ENCODE measurements at regions not wholly inside any gene's neighbourhood (a gene's known extent, or its start where the extent isn't known, plus 50 kb on each side); places are given as distances from the start of the nearest gene placed in this dataset.

DNA sequence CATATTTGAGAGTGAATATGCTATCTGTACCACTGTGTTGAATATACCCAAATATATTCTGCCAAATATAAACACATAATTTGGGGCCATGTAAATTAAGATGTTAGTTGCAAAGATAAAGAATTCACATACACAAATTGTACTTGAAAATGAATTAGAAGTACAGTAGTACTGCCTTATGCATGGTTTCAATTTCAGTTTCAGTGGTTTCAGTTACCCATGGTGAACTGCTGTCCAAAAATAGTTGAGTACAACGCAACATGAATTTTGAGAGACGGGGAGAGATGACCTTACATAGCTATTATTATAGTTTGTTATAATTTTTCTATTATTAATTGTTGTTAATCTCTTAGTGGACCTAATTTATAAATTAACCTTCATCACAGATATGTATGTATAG, 1313.0 kb upstream of the FAM98A start:
- DNase-seq: no peak

DNA sequence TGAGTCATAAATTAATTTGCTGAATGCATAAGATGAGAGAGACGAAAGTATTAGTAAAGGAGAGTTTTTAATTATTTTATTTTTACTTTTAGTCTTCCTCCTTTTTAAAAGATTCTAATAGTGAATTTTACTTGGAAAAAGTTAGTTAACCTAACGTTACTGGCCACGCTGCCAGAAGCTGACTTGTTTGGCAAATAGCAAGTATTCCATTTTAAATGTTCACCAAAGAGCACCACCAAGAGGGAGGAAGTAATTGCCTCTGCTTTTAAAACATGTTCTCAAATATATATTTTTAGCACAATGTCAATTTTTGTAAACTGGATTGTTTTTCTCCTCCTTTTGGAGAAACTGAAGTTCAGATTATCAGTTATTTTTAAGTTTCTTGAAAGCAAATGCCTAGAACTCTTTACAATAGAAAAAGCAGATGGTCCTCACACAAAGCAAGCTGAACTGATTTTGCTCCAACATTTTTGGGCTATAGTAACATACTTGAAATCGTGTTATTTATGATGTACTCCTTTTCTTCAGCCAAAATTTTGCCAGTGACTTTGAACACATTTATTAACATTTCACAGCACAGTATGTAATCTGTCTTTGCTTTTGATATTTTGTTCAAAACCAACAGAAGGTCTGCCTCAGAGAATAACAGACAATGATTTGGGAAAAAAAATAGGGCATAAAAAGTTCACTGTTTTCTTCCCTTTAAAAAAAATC, 1311.0 kb upstream of the FAM98A start:
- DNase-seq: no peak

DNA sequence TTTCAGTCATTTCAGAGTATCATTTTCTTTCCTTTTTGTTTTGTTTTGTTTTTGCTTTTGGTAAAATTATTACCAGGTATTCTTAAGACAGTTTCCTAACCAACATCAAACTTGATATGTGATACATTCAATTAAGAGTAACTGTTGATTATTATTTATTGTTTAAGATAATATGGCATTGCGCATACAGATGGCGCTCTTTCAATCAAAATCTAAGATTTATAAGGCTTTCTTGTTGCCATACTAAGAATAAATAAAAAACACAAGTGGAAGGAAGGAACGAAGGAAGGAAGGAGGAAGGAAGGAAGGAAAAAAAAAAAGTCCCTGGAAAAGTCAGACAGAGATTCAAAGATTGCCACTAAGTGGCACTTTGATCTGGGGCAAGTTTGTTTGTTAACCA, 1308.7 kb upstream of the FAM98A start:
- DNase-seq: no peak

DNA sequence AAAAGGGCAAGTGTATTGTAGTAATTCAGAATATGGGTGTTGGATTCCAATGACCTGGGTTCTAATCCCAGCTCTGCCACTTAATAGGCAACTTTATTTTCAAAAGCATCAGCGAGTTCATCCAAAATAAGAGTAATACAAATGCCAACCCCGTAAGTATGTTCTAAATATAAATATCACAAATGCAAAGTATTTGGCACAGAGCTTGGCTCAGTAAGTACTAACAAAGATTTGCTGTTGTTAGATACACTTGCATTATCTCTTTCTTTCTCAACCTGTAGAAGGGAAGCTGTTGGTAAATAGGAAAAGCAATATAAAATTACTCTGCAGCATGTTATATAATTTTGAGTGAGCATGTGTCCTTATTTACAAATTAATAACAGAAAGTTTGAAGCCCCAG, 1302.6 kb upstream of the FAM98A start:
- DNase-seq: no peak

DNA sequence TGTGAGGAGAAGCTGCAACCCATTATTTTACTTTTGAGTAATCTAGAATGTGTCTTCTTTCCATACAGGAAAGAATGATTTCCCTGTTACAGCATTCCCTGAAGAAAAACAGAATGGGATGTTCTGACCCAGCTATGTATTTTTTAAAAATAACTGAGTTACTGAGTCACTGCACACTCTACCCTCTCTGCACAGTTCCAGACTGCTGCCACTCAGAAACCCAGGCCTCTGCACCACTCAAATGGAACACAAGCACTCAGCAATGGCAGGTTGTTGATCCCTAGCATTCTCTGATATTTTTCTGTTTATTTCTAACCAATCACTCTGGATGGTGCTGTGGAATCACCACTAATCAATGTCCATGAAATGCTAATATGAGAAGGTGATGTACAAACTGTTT, 1300.0 kb upstream of the FAM98A start:
- DNase-seq: no peak

DNA sequence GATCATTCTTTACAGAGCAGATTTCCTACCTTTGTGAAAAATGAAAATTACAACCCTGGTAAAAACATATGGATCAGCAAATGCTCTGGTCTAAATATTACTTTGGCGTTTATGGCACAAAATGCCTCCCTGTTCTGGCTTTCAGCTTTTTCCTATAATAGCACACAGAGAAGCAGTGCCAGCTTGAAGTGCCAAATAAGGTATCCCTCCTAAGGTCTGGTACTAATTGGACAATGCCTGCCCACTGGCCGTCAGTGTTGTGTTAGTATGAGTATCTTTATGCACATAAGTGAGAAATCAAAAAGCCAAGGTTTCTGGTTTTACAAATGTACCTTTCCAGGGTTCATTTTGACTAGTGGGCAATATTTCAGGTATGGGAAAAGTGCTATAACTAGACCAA, 1293.7 kb upstream of the FAM98A start:
- no peak for DNase-seq

DNA sequence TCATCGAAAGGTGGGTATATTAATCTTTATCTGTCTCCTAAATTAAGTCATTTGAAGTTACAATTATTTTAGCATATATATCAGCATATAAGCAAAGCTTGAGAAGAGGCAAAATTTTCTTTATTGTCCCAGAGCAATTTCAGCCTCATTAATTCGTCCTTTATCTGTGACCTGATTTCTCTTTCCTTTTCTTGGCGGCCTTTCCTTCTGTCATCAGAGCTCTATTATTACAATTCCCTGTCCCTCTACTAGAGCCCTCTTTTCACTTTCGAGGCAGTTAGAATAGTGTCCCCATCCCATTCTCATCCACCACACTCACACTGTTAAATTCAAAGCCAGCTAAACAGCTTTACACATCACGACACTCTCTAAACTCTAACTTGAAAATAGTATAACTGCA, 1293.2 kb upstream of the FAM98A start:
- no peak for DNase-seq

DNA sequence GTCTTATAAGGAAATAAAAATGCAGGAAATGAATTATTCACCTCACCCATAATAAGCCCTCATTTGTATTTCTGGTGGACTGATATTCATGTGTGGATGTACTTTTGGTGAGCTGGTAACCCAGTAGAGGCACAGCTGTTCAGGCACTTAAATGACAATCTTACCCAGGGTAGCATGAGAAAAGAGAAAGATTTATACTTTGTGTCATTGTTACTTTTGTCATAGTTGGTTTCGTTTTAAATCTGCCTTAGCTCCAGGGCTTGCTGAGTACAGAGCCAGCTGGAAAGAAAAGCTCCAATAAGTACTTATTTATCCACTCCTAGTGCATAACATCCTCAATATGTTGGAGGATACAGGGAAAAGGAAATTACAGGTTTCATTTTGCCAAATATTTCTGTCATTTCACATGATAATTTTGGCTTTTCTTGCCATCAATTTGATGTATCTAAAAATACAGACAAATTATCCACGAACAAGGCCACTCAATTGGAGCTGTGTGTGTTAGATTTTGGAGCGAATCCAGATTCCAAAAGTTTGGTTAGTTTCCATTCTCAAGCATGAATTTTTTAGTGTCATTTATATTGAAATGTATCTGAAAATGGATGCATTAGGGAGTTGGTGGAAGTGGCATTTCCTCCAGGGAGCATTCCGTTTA, 1276.1 kb upstream of the FAM98A start:
- no peak for DNase-seq

DNA sequence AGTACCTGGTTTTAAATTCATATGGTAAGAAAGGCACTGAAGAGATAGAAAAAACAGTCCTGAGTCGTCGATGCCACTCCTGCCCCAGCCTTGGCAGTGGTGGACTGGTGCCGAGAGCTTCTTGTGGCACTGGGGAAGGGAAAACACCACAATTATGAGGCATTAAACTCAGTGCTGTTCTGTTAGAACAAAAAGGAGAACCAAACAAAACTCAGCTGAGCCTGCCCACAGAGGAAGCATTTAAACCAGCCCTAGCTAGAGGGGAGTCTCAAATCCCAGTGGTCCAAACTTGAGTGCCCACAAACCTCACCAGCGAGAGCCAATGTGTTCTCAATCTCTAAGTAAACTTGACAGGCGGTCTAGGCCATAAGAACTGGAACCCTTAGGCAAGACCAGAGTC, 1254.5 kb upstream of the FAM98A start:
- DNase-seq: no peak

DNA sequence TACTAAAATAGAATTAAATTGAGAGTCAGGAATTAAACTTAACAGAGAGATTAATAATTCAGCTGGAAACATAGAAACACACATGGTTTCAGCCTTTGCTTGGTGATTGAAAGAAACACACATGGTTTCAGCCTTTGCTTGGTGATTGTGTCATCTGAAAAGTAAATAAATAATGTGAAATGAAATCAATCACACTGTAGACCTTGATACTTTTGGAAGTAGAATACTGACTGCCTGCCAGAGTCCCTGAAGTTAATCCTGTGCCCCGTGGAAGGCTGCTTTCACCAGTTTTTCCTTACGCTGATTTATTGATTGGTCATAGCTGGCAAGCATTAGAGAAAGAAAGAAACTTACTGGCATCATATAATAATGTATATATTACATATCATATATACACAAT, 1252.7 kb upstream of the FAM98A start:
- DNase-seq: no peak

DNA sequence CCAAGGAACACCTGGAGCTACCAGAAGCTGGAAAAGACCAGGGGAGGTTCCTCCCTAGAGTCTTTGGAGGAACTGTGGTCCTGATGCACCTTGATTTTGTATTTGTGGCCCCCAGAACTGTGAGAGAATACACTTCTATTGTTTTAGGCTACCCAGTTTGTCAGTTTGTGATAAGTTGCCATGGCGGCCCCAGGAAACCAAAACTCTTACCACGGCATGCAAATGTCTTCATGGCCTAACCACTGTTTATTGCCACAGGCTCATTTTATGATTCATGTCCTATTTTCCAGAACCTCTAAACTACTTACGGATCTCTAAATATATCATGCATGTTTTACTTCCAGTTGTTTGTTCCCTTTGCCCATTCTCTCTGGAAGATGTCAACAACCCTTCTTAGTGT, 1250.7 kb upstream of the FAM98A start:
- no peak for DNase-seq

DNA sequence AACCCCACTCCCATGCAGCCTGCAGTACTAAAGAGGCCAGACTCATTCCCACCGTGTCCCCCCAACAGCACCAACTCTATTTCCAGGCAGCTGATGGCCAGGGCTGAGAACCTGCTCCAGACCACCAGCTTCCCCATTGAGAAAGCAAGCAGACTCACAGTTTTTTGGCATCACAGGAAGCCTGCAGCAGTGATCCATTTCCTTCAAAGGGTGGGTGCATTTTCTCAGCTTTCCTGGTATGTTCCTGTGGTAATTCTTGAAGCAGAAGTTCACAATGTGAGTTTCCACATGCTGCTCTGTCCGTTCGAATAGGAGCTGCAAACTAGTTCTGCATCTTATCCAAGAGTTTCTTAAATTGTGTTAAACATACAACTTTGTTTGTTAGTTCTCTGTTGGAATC, 1249.6 kb upstream of the FAM98A start:
- DNase-seq: no peak

DNA sequence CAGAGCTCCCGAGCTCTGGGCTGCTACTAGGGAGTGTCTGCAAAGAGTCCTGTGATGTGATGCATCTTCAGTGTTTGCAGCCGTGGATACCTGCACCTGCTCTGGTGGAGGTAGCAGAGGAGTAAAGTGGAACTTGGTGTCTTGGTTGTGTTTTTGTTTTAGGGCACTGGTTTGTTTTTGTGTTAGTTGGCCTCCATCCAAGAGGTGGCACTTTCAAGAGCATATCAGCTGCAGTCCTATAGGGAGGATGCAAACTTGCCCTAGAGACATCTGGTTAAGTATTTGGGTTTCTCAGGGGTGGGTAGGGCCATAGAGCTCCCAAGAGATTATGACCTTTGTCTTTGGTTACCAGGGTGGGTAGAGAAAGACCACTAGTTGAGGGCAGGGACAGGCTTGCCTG, 1249.0 kb upstream of the FAM98A start:
- no peak for DNase-seq

DNA sequence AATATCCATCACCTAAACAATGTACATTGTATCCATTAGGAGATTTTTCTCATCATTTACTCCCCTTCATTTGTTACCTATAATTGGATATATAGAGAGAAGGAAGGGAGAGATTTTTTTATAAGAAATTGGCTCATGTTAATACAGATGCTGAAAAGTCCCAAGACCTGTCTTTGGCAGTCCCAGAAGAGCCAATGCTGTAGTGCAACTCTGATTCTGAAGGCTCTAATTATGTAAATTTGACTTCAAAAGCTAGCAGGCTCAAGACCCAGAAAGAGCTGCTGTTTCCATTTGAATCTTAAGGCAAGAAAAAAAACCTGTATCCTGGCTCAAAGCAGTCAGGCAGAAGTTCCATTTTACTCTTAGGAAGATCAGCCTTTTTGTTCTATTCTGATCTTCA, 1245.5 kb upstream of the FAM98A start:
- no peak for DNase-seq

DNA sequence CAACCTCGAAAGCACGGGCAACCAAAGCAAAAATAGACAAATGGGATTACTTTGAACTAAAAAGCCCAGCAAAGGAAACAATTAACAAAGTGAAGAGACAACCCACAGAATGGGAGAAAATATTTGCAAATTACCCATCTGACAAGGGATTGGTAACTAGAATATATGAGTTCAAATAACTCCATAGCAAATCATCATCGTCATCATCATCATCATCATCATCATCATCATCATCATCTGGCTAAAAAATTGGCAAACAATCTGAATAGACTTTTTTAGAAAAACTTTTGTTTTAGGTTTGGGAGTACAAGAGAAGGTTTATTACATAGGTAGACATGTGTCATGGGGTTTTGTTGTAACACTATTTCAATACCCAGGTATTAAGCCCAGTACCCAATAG, 1239.3 kb upstream of the FAM98A start:
- DNase-seq: no peak

DNA sequence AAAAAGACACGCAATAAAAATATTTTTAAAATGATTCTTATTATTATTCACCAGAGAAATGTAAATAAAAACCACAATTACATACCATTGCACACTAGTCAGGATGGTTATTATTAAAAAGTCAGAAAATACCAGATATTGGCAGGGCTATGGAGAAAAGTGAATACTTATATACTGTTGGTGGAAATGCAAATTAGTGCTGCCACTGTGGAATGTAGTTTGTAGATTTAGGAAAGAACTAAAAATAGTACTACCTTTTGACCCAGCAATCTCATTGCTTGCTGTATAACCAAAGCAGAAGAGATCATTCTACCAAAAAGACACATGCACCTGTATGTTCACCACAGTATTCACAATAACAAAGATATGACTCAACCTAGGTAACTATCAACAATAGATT, 1237.3 kb upstream of the FAM98A start:
- no peak for DNase-seq

DNA sequence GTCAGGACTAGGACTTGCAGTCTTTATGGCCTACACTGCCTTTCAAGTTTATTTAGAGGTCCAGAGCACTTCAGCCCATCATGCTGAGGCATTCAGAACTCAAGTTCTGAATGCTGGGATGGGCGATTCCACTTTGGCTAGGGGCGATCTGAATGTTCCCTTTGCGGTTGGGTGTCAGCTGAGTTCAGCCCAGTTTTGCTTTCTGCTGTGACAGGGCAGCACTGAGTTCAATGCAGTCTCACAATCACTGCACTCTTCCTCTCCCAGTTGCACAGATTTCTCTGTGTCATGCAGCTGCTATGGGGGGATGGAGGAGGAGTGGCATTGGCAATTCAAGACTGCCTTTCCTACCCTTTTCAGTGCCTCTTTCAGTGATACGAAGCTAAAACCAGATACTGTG, 1232.0 kb upstream of the FAM98A start:
- DNase-seq: no peak

DNA sequence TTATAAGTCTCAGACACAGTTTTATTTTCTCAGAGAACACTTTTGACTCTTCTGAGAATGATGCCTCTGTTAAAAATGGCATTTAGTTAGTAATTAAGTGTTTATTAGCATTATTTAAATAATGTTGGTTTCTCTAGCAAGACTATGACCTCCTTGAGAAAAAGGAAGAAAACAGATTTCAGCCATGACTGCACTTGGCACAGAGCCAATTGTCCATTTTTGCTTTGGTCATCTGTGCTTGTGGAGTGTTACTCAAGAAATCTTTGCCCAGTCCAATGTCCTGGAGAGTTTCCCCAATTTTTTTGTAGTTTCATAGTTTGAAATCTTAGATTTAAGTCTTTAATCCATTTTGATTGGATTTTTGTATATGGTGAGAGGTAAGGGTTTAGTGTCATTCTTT, 1229.4 kb upstream of the FAM98A start:
- no peak for DNase-seq

DNA sequence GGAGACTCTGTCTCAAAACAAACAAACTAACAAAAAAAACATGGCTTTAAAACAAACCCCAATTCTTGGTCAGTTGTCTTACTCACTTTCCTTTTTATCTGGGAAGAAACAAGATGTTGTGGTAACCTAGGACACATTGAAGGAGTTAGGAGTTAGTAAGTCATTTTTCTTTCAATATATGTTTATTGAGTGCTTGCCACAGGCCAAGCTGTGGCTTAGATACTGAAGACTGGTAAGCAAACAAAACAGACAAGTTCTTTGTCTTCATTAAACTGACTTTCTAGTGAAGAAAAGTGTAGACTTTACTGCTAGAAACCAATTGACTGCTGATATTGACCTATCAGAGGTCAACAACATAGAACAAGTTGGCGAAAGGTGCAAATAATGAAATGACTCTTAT, 1228.3 kb upstream of the FAM98A start:
- no peak for DNase-seq

DNA sequence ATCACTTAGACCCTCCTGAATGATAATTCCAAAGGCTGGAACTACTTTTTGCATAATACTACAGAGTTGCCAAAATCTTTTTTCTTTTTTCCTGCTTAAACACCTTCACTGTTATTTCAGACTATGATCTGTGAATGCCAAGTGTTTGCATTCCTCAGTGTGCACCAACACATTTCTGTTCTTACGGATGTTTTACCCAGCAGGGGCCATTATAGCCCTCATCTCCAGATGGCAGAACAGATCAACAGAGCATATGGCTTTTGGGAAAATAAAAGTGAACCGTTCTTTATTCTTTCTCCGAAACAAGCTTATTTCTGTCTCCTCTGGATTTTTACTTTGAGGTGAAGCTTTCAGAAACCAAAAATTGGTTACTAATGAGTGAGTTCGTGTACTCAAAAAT, 1226.6 kb upstream of the FAM98A start:
- DNase-seq: no peak

DNA sequence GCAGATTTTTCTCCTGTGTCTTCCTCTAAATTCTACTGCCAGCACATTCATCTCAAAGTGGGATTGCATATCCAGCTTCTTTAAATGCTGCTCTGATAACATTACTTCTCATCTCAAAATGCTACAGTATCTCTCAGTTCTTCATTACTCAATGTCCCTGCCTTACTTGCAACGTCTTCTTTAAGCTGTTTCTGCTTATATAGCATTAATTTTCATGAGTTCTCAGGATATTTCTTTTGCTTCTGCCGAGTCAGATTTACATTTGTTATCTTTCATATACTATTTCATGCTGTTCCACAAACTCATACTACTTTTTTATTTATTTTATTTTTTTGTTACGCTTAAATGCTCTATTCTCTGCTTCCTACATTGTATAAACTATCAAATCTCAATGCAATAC, 1223.5 kb upstream of the FAM98A start:
- no peak for DNase-seq

DNA sequence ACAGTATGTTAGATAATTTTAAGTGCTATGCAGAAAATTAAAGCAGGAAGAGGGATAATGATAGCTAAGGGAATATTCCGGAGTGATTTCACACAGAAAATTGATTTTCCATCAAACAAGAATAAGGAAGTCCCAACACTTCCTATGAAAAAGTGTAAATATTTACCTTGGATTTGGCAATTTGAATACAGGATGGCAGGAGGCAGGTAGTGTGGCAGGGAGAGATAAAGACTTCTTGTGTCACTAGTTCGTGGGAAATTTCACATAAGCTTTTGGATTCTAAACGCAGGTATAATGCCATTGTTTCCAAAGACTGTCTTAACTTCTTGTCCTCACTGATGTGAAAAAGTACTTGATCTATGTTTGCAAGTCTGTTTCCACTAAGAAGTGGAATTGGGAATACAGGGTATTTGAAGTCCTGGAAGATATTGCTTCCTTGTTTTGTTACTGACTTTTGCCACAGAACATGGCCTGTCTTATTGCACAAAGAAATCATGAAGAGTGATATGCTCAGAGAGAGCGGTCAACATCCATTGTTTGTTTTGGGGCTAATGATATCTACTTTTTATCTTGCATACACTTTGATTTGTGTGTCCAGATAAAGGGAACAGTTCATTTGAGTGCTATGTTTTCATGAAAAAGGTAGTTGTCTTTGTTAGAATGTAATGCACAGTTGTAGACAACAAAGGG, 1216.1 kb upstream of the FAM98A start:
- no peak for DNase-seq

DNA sequence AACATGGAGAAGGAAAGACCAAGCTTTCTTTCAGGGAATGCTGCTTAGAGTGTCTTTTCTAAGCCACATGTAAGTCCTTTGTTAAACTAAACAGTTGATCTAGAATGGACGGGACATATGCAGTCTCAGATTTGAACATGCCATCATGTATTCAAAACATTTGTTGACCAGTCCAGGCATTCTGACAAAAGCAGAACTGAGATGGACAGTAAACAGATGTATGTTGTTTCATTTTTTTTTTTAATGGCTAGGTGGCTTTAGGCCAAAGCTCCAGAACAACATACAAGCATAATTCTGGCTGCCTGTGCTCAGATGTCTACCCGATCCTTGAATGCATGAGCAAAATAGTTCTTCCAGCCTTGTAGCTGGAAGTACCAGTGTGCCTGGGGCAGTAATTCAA, 1211.4 kb upstream of the FAM98A start:
- no peak for DNase-seq

DNA sequence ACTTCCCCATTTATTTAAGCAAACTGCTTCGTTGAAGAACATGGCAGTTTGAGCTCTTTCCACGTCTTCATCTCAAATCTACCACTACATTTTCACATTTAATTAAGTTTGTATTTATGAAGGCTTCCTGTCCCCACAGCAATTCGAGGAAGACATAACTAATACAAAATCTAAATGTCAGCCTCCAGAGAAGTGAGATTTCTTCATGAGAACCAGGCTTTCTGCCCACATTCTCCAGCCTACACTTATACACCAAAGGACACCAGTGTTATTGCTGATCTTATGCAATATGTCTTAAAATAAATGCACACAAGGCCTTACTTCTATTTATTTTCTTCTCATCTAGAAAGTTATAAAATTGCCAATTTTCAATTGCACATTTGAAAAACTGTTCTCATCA, 1209.3 kb upstream of the FAM98A start:
- DNase-seq: no peak

DNA sequence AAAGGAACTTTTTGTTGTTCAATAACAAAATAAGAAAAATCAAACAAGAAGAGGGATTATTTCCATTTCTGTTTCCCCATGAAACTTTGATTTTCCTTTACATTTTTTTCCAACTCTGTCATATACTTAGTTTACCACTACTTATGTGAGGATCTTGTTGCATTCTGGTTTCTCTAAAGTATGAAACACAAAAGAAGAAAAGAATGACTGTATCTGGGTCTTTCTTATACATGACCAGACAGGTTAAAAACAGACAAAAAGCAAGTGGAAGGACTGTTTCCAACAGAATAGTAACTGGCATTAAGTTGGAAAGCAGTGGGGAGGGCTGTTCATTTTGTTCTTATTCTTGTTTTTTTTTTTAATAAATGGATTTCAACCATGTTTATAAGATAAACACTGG, 1207.8 kb upstream of the FAM98A start:
- no peak for DNase-seq
